ENCODE measurements at regions not wholly inside any gene's neighbourhood (a gene's known extent, or its start where the extent isn't known, plus 50 kb on each side); places are given as distances from the start of the nearest gene placed in this dataset.

GRCh38 chr3:145967043-145967442 is 193.9 kb downstream of the PLOD2 start:
- TF ChIP-seq CTCF (conservative IDR thresholded peaks at IDR 0.05; ENCODE audit: low read depth, low read length) (no peak), EZH2 (IDR thresholded peaks at IDR 0.05; ENCODE audit: borderline replicate concordance, low read depth, low read length, poor library complexity, severe bottlenecking) (no peak)

Measured in A673 (cell line).